ENCODE measurements at regions not wholly inside any gene's neighbourhood (a gene's known extent, or its start where the extent isn't known, plus 50 kb on each side); places are given as distances from the start of the nearest gene placed in this dataset.

DNA sequence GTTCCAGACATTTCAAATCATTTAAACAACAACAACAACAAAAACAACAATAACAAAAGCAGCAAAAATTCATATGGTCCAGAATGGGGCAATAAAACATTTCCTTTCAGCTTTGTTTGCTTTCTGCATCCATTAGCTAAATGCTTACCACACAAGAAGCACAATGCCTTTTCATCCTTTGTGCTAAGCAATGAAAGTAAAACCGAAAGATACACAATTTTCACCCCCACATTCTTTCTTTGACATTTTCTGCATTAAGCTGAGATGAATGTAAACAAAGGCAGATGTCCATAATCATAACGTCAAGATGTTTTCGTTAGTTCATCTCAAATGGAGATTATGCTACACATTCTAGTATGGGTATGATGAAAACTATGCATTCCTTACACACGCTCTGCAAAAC lies 568.5 kb downstream of the SLITRK6 start:
- TF ChIP-seq EZH2 (IDR thresholded peaks at IDR 0.05; ENCODE audit: borderline replicate concordance, low read length) (no peak), CTCF (IDR thresholded peaks at IDR 0.05; ENCODE audit: low read length) (no peak)
